ENCODE measurements at regions not wholly inside any gene's neighbourhood (a gene's known extent, or its start where the extent isn't known, plus 50 kb on each side); places are given as distances from the start of the nearest gene placed in this dataset.

GRCh38 chr12:31227401-31227981 is 98.5 kb downstream of the SINHCAF start:
- no peak for TF ChIP-seq CTCF (IDR thresholded peaks at IDR 0.05)
- no peak for TF ChIP-seq POLR2A (IDR thresholded peaks at IDR 0.05)
- no peak for TF ChIP-seq EP300 (IDR thresholded peaks at IDR 0.05)

Measured in upper lobe of left lung (tissue), 4 donors.